Testis (tissue), 2 donors: ENCODE measurements at regions not wholly inside any gene's neighbourhood (a gene's known extent, or its start where the extent isn't known, plus 50 kb on each side); places are given as distances from the start of the nearest gene placed in this dataset.

ENCODE experiments used
- POLR2A ChIP-seq: fragments of 450-650 bp; IDR thresholded peaks from one replicate; pipeline ENCODE4 v1.6.1; 2017; ENCODE audit warnings: antibody characterized with exemption, mild to moderate bottlenecking, moderate library complexity
- TF ChIP-seq, protein P1 (sequence below), 3 experiments: fragments of 450-650 bp in 2 of 3; fragments of 200-600 bp in 1 of 3; sonication (generic) in 1 of 3; IDR thresholded peaks; one replicate each; pipeline ENCODE4 v1.5.1; 2016 to 2019; ENCODE audit warnings: antibody characterized with exemption in 3 of 3, mild to moderate bottlenecking in 2 of 3, moderate library complexity in 1 of 3

DNA sequence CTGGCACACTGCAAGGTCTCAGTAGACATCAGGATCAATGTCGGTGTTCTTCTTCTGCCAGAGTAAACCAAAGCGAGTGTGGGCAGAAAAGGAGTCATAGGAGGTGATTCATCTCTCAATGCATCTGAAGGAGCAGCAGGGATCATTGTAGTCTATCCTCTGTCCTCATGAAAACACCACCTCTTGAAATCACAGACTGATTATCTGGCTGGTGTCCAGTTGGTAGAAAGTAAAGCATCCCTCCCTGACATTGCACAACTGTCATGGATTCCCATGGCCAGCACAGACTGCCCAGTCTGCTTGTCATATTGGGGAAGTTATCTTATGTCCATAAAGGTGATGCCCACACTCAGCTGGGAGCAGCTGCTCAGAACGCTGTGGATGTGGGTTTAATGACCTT lies 74.1 kb downstream of the ABCC12 start:
- TF ChIP-seq, protein P1, sequence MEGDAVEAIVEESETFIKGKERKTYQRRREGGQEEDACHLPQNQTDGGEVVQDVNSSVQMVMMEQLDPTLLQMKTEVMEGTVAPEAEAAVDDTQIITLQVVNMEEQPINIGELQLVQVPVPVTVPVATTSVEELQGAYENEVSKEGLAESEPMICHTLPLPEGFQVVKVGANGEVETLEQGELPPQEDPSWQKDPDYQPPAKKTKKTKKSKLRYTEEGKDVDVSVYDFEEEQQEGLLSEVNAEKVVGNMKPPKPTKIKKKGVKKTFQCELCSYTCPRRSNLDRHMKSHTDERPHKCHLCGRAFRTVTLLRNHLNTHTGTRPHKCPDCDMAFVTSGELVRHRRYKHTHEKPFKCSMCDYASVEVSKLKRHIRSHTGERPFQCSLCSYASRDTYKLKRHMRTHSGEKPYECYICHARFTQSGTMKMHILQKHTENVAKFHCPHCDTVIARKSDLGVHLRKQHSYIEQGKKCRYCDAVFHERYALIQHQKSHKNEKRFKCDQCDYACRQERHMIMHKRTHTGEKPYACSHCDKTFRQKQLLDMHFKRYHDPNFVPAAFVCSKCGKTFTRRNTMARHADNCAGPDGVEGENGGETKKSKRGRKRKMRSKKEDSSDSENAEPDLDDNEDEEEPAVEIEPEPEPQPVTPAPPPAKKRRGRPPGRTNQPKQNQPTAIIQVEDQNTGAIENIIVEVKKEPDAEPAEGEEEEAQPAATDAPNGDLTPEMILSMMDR (IDR thresholded peaks at IDR 0.05) = no peak
- no peak for TF ChIP-seq POLR2A
